SK-MEL-5 (cell line): ENCODE measurements at regions not wholly inside any gene's neighbourhood (a gene's known extent, or its start where the extent isn't known, plus 50 kb on each side); places are given as distances from the start of the nearest gene placed in this dataset.

Experiments
- DNase-seq: peaks from one replicate; pipeline ENCODE4 v3.0.0-alpha.2; 2016; ENCODE audit warnings: low read depth, low spot score
- in situ Hi-C: cut with HindIII; loops from 2 replicates; pipeline ENCODE4 v1.10.0; 2016; ENCODE audit warnings: low sequenced_read_pairs, high pct_unique_total_duplicates, low pct_unique_long_range_greater_than_20kb

DNA sequence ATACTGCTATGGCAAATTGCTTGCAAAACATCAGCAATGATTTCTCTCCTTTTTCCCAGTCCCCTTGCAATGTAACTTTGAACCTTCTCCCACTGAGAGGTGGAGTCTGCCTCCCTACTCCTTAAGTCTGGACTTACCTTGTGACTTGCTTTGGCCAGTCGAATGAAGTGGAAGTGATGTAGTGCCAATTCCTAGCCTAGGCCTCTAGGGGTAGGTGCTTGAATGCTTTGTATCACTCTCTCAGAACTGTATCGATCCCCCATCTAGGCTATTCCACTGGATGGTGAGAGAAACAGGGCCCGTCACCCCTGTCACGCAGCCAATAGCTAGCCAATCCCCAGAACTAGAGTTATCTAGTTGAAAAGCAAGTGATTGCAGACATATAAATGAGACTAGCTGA lies 238.6 kb downstream of the BTBD3 start:
- in situ Hi-C loops = no loop called here

DNA sequence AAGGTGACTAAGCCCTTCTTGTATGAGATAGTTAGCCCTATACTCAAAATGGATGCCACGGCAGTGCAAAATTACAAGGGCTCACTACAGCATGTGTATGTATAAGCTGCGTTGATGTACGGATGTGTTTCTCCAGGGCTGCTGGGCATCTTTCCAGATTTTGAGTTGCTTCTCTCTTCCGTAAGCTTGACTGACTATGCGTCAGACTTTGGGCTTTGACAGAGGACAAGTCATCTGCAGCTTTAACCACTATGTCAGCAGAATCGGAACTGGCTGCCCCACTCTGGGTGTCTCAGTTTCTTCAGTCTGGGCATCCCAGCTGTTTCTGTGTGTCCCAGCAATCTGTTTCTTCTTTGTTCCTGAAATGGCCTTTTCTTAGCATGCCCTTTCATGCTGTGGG lies 241.6 kb downstream of the BTBD3 start:
- in situ Hi-C loops = no loop called here
- no peak for DNase-seq

More for the DNA sequence above, 238.6 kb downstream of the BTBD3 start:
- DNase-seq = no peak

DNA sequence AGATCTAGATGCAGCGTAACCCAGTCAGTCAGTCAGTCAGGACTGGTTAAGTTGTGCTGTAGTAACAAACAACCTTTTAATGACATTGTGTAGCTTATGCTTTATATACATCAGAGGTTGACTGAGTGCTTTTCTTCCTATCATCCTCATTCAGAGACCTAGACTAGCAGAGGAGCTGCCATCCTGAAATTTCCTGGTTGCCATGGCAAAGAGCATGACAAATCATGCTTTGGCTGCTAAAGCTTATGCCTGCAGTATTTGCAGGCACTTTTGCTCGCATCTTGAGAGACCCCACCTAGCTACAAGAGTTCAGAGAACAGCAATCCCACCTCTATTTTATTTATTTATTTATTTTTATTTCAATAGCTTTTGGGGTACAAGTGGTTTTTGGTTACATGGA lies 244.0 kb downstream of the BTBD3 start:
- in situ Hi-C loops = no loop called here
- DNase-seq = no peak

DNA sequence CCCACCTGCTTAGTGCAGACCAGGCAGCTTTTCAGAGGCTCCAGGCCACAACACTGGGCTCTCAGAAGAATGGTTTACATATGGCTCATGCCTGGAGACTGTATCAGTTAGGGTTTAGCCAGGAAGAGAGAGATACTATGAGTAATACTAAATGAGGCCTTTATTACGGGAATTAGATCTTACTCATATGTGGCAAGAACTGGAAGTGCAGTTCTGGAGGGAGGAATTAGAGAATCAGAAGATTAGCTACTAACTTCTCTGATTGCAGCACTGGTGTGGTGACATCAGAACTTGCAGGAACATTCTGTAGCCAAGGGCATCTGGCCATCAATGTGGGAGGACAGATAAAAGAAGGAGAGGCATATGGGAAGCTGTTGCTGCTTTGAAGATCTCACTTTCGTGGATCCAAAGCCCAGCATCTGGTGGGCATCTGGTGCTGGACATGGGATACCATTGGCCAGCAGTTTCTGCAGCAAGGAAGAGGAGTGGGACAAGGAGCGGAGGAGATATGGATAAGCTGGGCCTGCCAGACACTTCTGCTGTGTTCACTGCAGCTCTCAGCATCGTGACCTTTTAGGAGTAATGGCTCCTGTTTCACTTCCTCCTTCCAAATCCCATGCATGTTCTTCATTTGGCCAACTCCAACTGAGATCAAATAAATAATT lies 248.5 kb downstream of the BTBD3 start:
- DNase-seq = peak; percentile 45

DNA sequence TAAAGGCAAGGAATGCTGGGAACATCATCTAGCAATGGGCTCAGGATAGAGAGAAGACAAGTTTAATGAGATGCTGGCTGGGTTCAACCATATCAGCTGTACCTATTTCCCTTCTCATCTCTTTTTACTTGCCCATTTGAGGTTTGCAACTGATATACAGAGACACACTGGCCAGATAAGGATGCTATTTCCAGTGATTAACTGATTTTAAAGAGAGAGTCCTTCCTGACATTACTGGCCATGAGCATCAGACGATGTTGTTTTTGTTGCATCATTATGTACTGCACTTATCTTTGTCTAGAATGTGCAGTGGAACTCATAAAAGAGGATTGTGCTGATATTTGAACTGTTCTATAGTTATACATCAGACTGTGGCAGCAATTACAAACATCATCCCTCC lies 252.7 kb downstream of the BTBD3 start:
- in situ Hi-C loops = no loop called here
- no peak for DNase-seq

More for the DNA sequence above, 248.5 kb downstream of the BTBD3 start:
- in situ Hi-C loops = no loop called here

DNA sequence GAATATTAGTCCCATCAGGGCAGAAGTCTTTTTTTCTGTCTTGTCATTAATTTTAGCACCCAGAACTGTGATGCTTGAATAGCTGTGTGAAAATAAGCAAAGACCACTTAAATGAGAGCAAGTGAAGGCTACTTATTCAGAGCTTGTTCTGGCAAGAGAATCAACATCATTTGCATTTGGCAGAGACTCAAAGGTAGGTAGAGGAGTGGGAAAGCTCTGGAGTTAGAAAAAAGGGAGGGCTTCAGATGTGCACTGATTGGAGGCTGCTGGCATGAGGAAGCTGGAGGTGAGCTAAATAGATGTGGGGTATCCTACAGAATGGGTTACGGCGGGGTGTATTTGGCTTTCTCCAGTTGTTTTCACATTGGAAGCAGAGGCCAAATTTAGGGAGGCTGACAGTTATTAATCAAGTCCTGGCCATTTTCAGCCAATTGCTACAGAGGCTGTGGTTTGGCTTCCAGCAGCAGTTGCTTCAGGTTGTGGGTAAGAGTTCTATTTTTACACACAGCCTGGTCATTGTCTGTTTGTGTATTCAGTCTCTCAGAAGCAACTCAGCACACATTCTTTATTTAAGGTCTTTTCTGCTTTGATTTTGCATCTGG lies 254.3 kb downstream of the BTBD3 start:
- in situ Hi-C loops = no loop called here

DNA sequence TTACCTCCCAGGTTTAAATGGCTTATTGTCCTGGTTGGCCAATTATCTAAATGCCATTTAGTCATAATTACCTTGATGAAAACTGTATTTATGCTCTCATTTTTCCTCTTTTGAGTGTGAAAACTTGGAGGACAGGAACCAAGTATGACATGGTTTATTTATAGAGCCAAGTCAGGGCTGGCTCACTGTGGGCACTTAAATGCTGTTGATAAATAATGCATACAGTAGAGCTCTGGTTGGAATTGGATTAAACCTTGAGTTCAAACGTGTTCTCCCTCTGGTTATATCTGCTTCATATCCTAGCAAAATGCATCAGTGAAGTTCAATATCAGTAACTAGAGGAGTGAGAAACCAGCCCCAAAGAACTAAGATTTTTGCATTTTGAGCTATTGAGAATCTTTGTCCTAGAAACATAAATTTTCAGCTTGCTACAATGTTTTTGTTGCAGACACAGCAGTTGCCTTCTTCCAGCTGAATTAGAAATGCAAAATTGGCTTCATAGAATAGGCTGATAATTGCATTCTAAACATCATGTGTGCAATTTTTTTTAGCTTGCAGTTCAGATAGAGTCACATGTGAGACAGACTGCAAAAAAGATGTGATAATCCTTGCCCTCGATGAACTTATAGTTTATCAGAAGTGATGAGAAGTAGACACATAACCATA lies 255.8 kb downstream of the BTBD3 start:
- no peak for DNase-seq
- in situ Hi-C loops = no loop called here

More for the DNA sequence above, 254.3 kb downstream of the BTBD3 start:
- DNase-seq = peak; percentile 52

DNA sequence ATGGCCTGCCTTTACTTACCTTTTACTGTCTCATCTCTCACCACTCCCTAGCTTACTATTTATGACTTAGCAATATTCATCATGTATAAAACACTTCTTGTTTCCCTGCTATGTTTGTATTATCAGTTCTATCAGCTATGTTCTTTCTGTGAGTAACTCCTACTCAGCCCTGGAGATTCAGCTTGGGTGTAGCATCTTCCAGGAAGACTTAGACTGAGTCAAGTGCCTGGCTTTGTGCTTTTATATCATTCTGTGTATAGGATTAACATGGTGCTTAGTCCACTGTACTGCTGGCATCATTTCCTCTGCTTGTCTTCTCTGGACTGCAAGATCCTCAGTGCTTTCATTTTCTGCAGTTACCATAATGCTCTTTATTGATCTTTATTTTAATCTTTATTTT lies 257.8 kb downstream of the BTBD3 start:
- DNase-seq = no peak
- in situ Hi-C loops = no loop called here

DNA sequence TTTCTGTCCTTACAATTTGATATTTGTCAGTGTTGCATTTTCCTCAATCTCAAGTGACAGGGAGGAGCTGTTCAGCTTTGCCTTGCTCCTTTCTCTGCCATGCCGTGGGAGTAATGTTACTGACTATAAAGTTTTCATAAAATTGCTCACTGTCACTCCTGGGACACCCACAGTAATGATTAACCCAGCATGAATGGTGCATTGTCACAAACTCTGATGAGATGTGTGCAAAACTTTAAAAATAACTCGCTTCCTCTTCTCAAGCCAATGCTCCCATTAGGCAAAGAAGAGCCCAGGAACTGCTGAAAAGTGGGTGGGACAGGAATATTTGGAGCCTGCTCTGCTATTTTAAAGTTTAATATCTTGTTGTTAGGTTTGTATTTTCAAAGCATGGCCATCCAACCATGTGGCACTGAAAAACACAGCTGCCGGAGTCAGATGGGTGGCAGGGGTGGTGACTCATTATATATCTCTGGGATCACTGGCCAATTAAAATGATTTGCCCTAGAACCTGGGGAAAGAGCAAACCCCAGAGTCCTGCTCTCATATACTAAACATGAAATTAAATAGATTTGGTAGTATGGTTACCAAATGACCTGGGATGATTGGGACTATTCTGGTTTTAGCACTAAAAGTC lies 260.1 kb downstream of the BTBD3 start:
- peak; percentile 44 for DNase-seq
- in situ Hi-C loops = no loop called here

DNA sequence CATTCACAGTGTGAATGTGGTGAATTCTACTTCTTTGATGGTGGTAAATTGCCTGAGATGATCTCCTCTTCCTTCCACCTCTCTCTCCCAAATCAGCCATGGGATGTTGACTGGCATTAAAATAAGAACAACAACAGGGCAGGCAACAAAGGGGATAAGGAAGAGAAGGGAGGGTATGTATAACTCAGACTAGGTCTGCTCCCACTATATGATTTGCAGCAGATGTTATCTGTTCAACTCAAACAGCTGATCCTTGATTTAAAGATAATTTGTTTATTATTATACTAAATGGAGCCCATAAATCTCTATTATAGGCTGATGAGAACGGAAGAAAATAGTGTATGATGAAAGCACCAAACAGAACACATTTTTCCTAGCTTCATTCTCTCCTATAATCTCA lies 262.0 kb downstream of the BTBD3 start:
- in situ Hi-C loops = no loop called here
- no peak for DNase-seq

DNA sequence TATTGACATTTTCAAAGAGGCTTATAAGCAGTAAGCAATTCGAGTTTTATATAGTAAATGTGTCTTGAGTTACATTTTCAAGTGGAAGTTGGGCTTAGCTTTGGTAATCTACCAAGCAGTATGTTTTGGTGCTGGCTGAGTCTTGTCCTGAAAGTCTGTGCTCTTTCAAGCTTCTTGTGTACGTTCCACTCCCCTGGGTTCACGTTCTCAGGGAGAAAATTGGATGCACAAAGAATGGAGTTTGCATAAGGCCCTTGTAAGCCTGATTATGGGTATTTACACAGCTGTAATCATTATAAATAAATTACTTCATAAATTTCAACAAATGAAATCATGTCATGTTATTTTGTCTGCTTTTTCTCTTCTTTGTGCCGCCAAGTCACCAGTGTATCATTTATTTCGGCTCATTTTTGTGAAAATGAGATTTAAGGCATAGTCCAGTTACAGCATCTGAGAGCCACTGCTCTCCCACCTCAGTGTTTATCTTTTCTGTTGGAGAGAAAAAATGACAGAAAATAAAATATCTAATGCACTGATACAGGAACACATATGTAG lies 262.5 kb downstream of the BTBD3 start:
- no peak for DNase-seq
- in situ Hi-C loops = no loop called here

DNA sequence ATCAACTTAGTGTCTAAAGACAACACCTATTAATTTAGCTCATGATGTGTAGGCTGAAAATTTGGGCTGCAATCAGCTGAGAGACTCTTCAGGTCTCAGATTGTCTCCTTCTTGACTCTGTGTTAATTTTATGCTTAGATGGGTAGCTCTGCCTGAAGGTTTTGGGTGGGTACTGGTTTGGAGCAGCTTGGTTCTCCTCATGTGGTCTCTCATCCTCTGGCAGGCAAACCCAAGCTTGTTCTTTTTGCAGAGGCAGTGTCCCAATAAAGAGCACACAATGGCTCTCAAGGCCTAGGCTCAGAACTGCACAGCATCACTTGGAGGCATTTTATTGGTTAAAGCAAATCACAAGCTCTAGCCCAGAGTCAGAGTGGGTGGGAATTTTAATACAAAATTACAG lies 280.6 kb downstream of the BTBD3 start:
- in situ Hi-C loops = no loop called here
- no peak for DNase-seq

DNA sequence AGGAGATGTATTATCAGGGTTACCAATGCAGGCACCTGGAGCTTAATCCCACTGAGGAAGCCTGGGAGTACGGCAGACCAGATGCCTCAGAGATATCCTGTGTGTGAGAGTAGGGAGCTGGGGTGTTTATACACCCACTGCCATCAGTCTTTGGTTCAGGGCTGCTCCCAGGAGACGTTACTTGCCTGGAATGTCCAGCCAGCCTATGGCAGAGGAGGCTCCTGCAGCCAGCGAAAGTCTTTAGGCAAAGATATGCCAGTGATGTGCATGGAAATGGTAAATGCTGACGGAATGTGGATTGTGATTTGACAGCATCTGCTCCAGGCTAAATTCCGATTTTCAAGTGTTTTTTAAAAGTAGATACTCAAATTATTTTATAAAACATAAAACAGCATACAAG lies 282.0 kb downstream of the BTBD3 start:
- no peak for DNase-seq
- in situ Hi-C loops = no loop called here

DNA sequence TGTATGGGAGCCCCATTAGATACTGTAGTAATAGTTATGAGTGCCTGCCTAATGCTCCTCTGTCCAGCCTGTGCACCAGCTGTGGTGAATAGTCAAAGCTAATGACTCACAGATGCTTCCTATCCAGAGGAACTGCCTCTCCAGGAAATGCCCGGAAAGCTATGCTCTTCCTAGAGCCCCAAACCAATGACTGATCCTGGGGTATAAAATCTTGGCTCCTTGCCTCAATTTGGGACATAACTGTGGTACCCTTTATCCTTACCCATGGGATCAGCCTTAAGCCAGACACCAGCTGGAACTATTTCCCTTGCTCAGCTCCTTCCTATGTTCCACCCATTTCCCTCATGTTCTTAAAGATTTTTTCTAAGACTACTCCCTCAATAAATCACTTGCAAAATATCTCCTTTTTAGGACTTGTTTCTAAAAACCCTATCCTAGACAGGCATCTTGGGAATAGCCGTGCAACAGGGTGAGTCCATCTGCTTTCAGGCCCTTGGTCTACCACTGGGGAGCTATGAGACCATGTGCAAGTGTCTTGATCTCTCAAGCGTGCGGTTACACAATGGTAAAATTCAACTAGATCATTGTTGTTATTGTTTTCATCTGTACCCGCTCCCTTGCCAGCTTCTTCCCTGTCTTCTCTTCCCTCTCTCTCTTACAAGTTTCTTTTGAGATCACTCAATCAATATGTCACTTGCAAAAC lies 283.7 kb downstream of the BTBD3 start:
- in situ Hi-C loops = no loop called here
- DNase-seq = no peak

DNA sequence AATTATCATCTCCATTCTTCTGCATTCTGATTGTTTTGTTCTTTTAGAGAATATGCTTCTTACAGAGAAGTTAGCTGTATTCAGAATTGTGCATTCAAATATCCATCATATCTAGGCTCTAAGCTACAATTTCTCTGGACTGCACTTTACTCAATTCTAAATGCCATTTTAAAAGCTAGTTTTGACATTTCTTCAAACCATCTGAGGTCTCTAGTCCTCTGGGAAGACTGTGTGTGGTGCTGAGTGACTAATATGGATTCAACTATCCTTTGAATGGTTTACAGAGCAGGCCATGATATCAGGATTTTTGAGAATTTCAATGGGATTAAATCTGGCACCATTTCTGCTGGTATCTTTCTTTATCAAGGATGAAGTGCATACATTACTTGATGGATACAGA lies 285.7 kb downstream of the BTBD3 start:
- DNase-seq = no peak
- in situ Hi-C loops = no loop called here

DNA sequence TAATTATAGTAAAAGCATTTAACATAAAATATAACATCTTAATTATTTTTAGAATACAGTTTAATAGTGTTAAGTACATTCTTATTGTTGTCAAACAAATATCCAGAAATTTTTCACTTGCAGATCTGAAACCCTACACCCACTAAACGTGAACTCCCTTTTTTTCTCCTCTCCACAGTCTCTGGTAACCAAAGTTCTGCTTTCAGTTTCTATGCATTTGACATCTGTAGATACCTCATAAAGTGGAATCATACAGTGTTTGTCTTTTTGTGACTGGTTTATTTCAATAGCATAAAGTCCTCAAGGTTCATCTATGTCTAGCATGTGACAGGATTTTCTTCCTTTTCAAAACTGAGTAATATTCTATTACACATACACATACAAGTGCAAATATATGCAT lies 286.3 kb downstream of the BTBD3 start:
- DNase-seq = no peak
- in situ Hi-C loops = no loop called here

DNA sequence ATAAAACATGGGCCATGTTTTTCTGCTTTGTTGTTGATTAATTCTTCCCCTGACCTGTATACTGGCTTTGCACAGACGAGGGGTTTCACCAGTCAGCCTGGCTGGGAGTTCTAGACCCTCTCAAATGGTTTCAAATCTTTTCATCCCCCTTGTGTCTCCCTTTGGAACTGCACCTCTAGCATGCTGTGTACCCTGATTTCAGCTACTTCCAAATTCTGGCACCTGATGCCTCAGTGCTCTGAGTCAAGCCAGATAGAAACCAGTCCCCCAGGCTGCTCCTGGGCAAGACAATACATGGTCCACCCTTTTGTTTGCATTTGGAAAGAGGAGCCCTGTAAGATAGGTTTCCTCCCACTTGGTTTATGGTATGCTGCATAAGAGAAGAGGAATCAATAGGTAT lies 290.2 kb downstream of the BTBD3 start:
- peak; percentile 82 for DNase-seq
- in situ Hi-C loops = no loop called here

DNA sequence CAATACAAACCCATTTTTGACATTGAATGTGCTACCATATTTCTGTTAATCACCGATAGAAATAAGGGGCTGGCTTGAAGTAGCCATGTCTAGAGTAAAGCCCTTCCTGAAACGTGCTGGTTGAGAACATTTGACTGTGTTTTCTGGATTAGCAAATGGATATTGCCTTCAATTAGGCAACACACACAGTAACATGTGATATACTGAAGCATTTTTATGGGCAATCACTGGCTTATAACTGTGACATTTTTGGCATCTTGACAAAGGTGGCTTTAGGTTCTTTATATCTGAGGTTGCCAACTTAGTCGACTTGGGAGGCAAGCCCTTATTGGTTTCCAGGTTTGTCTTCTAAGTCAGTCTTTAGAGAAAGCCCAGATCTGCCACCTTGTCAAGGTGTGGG lies 292.9 kb downstream of the BTBD3 start:
- in situ Hi-C loops = no loop called here

More for the DNA sequence above, 292.9 kb downstream of the BTBD3 start:
- no peak for DNase-seq
